Neuronal stem cell (in vitro differentiated cells): ENCODE measurements at regions not wholly inside any gene's neighbourhood (a gene's known extent, or its start where the extent isn't known, plus 50 kb on each side); places are given as distances from the start of the nearest gene placed in this dataset.
A peak's percentile ranks its signal among the peaks of the same experiment; 100 is the strongest.

ENCODE experiments used
- DNase-seq: peaks from one replicate; pipeline ENCODE4 v3.0.0-alpha.2; 2013; ENCODE audit warnings: low spot score
- H2AFZ ChIP-seq: one replicate; pipeline ENCODE4 v1.6.1; 2013; ENCODE audit warnings: mild to moderate bottlenecking, low read length, inconsistent platforms
- H2AK5ac ChIP-seq: 2 replicates; pipeline ENCODE4 v1.6.1; 2013; ENCODE audit warnings: low read depth, mild to moderate bottlenecking, inconsistent platforms, low read length, moderate library complexity, mixed read lengths
- H2BK120ac ChIP-seq: 2 replicates; pipeline ENCODE4 v1.6.1; 2013; ENCODE audit warnings: low read depth, mild to moderate bottlenecking, inconsistent platforms, low read length, moderate library complexity, mixed read lengths
- H2BK12ac ChIP-seq: one replicate; pipeline ENCODE4 v1.6.1; 2013; ENCODE audit warnings: low read length, inconsistent platforms
- H2BK15ac ChIP-seq: 2 replicates; pipeline ENCODE4 v1.6.1; 2013; ENCODE audit warnings: mild to moderate bottlenecking, low read length, inconsistent platforms, mixed read lengths
- H2BK5ac ChIP-seq: one replicate; pipeline ENCODE4 v1.6.1; 2013; ENCODE audit warnings: inconsistent platforms, mild to moderate bottlenecking, low read length, moderate library complexity
- H3K14ac ChIP-seq: one replicate; pipeline ENCODE4 v1.6.1; 2013; ENCODE audit warnings: low read length, inconsistent platforms
- H3K18ac ChIP-seq: 2 replicates; pipeline ENCODE4 v1.6.1; 2013; ENCODE audit warnings: low read length, inconsistent platforms
- H3K23ac ChIP-seq: 2 replicates; pipeline ENCODE4 v1.6.1; 2013; ENCODE audit warnings: low read depth, mild to moderate bottlenecking, mixed read lengths, low read length, inconsistent platforms; ENCODE audit not compliant: poor library complexity
- H3K27ac ChIP-seq: replicated peaks from 3 replicates; pipeline ENCODE4 v1.5.1; 2013; ENCODE audit warnings: low read length, inconsistent platforms
- H3K27me3 ChIP-seq, 3 experiments: 2 replicates each; pipeline ENCODE4 v1.6.1; 2013; ENCODE audit warnings: low read length in 3 of 3, mild to moderate bottlenecking in 2 of 3, inconsistent platforms in 1 of 3, low read depth in 1 of 3, mixed read lengths in 1 of 3, moderate library complexity in 1 of 3; ENCODE audit not compliant: control insufficient read depth in 3 of 3, insufficient read depth in 3 of 3
- H3K36me3 ChIP-seq, 2 donors: replicated peaks in 1 of 2; 2 replicates each; pipeline ENCODE4 v1.6.1; 2013; ENCODE audit warnings: low read length in 2 of 2; ENCODE audit not compliant: control insufficient read depth in 2 of 2, insufficient read depth in 2 of 2
- H3K4ac ChIP-seq: 2 replicates; pipeline ENCODE4 v1.6.1; 2013; ENCODE audit warnings: inconsistent platforms, mild to moderate bottlenecking, low read length, moderate library complexity
- H3K4me1 ChIP-seq, 2 donors: 1 replicate in 1 of 2; 2 replicates in 1 of 2; pipeline ENCODE4 v1.6.1; 2013; ENCODE audit warnings: low read length in 2 of 2, low read depth in 1 of 2; ENCODE audit not compliant: control insufficient read depth in 2 of 2, insufficient read depth in 1 of 2
- H3K4me2 ChIP-seq: one replicate; pipeline ENCODE4 v1.6.1; 2013; ENCODE audit warnings: mild to moderate bottlenecking, low read length, inconsistent platforms; ENCODE audit not compliant: insufficient read depth, poor library complexity, severe bottlenecking
- H3K4me3 ChIP-seq, 2 donors: 2 replicates each; pipeline ENCODE4 v1.5.1; 2013; ENCODE audit warnings: low read length in 2 of 2, mild to moderate bottlenecking in 2 of 2, inconsistent platforms in 1 of 2, moderate library complexity in 1 of 2
- H3K79me1 ChIP-seq: one replicate; pipeline ENCODE4 v1.6.1; 2013; ENCODE audit warnings: low read depth, mild to moderate bottlenecking, inconsistent platforms, low read length, moderate library complexity
- H3K9ac ChIP-seq: one replicate; pipeline ENCODE4 v1.6.1; 2013; ENCODE audit warnings: mild to moderate bottlenecking, low read depth, low read length, inconsistent platforms; ENCODE audit not compliant: poor library complexity
- H3K9me3 ChIP-seq, 2 donors: replicated peaks in 1 of 2; 2 replicates each; pipeline versions ENCODE3 to v1.6.1; 2013; ENCODE audit warnings: low read length in 2 of 2, mild to moderate bottlenecking in 2 of 2, inconsistent platforms in 1 of 2, low read depth in 1 of 2, mixed read lengths in 1 of 2, moderate library complexity in 1 of 2; ENCODE audit not compliant: control insufficient read depth in 2 of 2, insufficient read depth in 1 of 2
- H4K8ac ChIP-seq: one replicate; pipeline ENCODE4 v1.6.1; 2013; ENCODE audit warnings: low read depth, mild to moderate bottlenecking, inconsistent platforms, low read length, moderate library complexity
- H4K91ac ChIP-seq: one replicate; pipeline ENCODE4 v1.6.1; 2013; ENCODE audit warnings: low read length, low read depth, mild to moderate bottlenecking, inconsistent platforms; ENCODE audit not compliant: poor library complexity
- WGBS, 2 donors: extraction: QIAGEN DNeasy Blood & Tissue Kit; methylation state at CpG; one replicate each; pipeline ENCODE4 v1.1.7; 2013; ENCODE audit warnings: missing lambda C conversion rate in 2 of 2, mixed read lengths in 1 of 2; ENCODE audit not compliant: insufficient read length in 2 of 2, insufficient replicate concordance in 1 of 2; ENCODE audit errors: extremely low coverage in 2 of 2; 5-methylcytosine and 5-hydroxymethylcytosine counted together

DNA sequence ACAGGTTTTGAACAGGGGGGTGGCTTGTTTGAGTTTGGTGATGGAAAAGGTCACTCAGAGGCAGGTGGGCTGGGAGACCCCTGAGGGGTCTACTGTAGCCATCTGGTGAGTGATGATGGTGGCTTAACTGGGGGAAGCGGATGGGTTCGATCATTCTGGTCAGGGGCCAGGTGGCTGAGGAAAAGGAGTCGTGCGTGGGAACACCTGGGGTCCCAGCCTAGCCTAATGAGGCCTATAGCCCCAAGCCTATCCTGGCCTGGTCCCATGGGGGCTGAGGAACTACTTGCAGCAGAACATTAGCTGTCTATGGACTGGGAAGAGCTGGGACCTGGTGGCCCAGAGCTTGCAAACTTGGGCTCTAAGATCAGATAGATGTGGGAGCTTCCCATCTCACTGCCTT lies 158.4 kb upstream of the MYL2 start:
- Histone ChIP-seq H3K27me3 (no peaks in the 10 kb centered on the region), H3K27ac (no peak overlapping the region), H3K23ac (no peak overlapping the region), H3K4me3 (no peak overlapping the region), H2AK5ac (no peak overlapping the region), H3K4me1 (no peaks in the 10 kb centered on the region), H3K14ac (no peak overlapping the region), H3K9me3 (peaks cover 0 to 2% of the 10 kb centered on the region in 2 donors), H3K4me2 (no peak overlapping the region), H3K4ac (no peak overlapping the region), H4K8ac (no peak overlapping the region), H2BK12ac (no peak overlapping the region), H2BK120ac (no peak overlapping the region), H2BK15ac (no peak overlapping the region), H2BK5ac (no peak overlapping the region), H4K91ac (no peak overlapping the region), H3K79me1 (peaks cover 2% of the 10 kb centered on the region), H3K18ac (no peak overlapping the region), H2AFZ (no peak overlapping the region), H3K36me3 (no peaks in the 10 kb centered on the region), H3K9ac (no peak overlapping the region)
- no CpG with 5 or more reads among the region's 4 CpGs for WGBS, 2 donors
- DNase-seq, result no peak

DNA sequence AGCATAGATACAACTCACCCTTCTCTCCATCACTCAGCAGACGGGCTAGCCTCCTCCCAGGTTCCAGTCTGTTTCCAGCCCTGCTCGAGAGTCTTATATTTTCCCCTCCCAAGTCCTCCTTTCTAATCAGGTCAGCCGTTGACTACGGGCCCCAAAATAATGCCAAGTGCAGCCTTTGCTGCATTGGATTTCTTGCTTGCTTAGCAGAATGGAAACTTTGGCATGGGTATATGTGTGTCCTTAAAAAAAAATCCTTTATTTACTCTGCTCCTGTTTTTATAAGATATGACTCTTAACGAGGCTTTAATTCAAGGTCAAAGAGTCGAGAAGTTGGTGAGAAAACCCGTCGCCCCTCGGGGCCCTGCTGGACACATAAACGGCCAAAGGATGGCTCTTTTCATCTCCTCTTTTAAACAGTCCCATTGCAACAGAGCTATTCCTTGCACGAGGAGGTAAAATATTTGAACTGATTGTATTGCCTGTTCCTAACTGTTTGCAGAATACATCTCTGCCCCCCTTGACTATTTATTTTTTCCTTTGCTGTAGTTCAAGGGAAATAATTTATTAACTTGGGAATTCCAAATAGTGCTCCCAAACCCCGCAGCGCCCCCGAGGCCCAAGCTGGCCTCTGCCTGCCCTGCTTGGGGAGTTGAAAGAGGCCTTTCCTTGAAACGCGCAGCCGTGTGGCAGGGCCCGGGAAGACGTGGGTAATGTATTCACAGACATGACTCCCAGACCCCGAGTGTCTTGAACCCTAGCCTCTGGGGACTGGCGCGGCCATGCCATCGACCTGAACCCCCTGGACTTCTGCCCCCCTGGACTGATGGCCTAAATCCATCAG lies 156.5 kb upstream of the MYL2 start:
- H3K9ac ChIP-seq, result no peak overlapping the region
- no peak overlapping the region for H2AK5ac ChIP-seq
- H3K36me3 ChIP-seq, result no peaks in the 10 kb centered on the region
- WGBS, 2 donors, result no CpG with 5 or more reads among the region's 23 CpGs
- H3K79me1 ChIP-seq, result peaks cover 2% of the 10 kb centered on the region
- H3K9me3 ChIP-seq, result peaks cover 0 to 4% of the 10 kb centered on the region in 2 donors
- peaks cover 2 to 4% of the 10 kb centered on the region in 2 donors for H3K4me1 ChIP-seq
- no peak overlapping the region for H3K4ac ChIP-seq
- DNase-seq, result no peak
- H3K4me2 ChIP-seq, result no peak overlapping the region
- H3K27ac ChIP-seq, result no peak overlapping the region
- H3K18ac ChIP-seq, result peak overlapping the region; percentile 45
- no peak overlapping the region for H4K8ac ChIP-seq
- no peak overlapping the region for H4K91ac ChIP-seq
- no peaks in the 10 kb centered on the region for H3K27me3 ChIP-seq
- no peak overlapping the region for H2BK15ac ChIP-seq
- no peak overlapping the region for H2AFZ ChIP-seq
- peak overlapping the region; percentile 31 for H3K23ac ChIP-seq
- no peak overlapping the region for H2BK5ac ChIP-seq
- no peak overlapping the region for H3K4me3 ChIP-seq
- H3K14ac ChIP-seq, result no peak overlapping the region
- no peak overlapping the region for H2BK12ac ChIP-seq
- no peak overlapping the region for H2BK120ac ChIP-seq

DNA sequence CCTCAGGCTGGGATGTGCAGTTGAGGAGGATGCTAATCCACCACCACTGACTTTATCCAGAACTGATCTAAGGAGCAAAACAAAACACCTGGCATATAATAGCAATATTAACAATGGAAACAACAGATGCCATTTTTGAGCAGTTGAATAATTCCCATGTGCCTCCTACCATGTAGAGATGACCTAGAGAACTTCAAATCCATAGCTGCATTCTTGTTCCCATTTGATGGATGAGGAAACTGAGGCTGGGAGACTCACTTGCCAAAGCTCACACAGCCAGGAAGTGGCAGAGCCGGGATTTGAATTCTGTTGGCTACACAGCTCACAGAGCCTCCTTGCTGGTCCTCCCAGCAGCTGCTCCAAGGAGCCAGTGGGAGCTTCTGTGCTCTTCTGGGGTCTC lies 155.8 kb upstream of the MYL2 start:
- no peaks in the 10 kb centered on the region for H3K27me3 ChIP-seq

DNA sequence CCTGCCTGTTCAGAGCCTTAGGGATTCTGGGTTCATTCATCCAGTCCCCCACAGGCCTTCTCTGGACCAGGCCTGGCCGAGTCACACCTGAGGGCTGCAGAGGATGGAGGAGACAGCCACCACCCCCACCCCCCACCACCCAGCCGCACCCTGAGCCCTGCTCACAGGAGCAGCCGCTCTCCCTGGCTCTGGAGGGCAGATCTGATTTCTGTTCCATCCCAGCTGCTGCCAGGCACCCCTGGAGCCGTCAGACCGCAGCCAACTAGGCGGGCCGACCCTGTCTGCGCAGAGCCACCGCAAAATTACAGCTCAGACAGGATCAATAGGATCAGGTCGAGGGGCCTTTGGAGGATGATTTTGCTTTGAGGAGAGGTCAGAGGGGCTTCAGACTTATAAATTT lies 154.6 kb upstream of the MYL2 start:
- Histone ChIP-seq H4K8ac (no peak overlapping the region), H3K36me3 (no peaks in the 10 kb centered on the region), H3K4me2 (no peak overlapping the region), H3K27me3 (no peaks in the 10 kb centered on the region), H4K91ac (no peak overlapping the region), H3K27ac (no peak overlapping the region), H3K79me1 (peaks cover 2% of the 10 kb centered on the region), H3K9me3 (peaks cover 0 to 4% of the 10 kb centered on the region in 2 donors), H3K4ac (no peak overlapping the region), H3K4me1 (peaks cover 2 to 4% of the 10 kb centered on the region in 2 donors), H3K23ac (peak overlapping the region; percentile 37), H3K4me3 (no peak overlapping the region), H2BK12ac (no peak overlapping the region), H3K9ac (no peak overlapping the region), H2AFZ (no peak overlapping the region), H2AK5ac (peak overlapping the region; percentile 26), H2BK15ac (no peak overlapping the region), H3K14ac (peak overlapping the region; percentile 76), H2BK5ac (peak overlapping the region; percentile 25), H3K18ac (no peak overlapping the region), H2BK120ac (no peak overlapping the region)
- no CpG with 5 or more reads among the region's 10 CpGs for WGBS, 2 donors
- DNase-seq, result no peak

More for the DNA sequence above, 155.8 kb upstream of the MYL2 start:
- no peak overlapping the region for H2AK5ac ChIP-seq
- no peak overlapping the region for H2AFZ ChIP-seq
- H3K79me1 ChIP-seq, result peaks cover 2% of the 10 kb centered on the region
- no peaks in the 10 kb centered on the region for H3K36me3 ChIP-seq
- no peak overlapping the region for H3K4me3 ChIP-seq
- H4K8ac ChIP-seq, result no peak overlapping the region
- no peak overlapping the region for H2BK120ac ChIP-seq
- no peak overlapping the region for H3K14ac ChIP-seq
- no peak overlapping the region for H3K23ac ChIP-seq
- H2BK12ac ChIP-seq, result no peak overlapping the region
- H3K9ac ChIP-seq, result no peak overlapping the region
- peaks cover 0 to 4% of the 10 kb centered on the region in 2 donors for H3K9me3 ChIP-seq
- no peak overlapping the region for H3K4ac ChIP-seq
- peaks cover 2 to 4% of the 10 kb centered on the region in 2 donors for H3K4me1 ChIP-seq
- H2BK15ac ChIP-seq, result no peak overlapping the region
- no peak overlapping the region for H4K91ac ChIP-seq
- H3K27ac ChIP-seq, result no peak overlapping the region
- DNase-seq, result no peak
- no CpG with 5 or more reads among the region's 1 CpG for WGBS, 2 donors
- H2BK5ac ChIP-seq, result no peak overlapping the region
- no peak overlapping the region for H3K18ac ChIP-seq
- H3K4me2 ChIP-seq, result no peak overlapping the region
